ENCODE measurements at regions not wholly inside any gene's neighbourhood (a gene's known extent, or its start where the extent isn't known, plus 50 kb on each side); places are given as distances from the start of the nearest gene placed in this dataset.

DNA sequence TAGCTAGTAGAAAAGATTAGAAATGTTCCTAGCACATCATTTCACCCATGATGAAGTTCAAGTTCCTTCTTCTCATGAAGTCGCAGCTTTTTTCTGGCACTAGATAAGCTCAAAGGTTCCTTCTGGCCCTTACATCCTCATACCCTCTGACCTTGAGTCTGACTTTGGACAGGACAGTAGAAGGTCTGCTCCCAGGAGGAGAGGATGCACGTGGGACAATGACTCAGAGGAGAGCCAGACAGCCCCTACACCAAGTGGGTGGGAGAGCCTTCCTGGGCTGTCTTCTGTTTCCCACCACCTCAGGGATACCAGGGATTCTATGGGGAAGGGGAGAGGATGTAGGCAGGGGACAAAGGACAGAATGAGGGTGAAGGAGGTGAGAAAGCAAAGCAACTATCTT is 86.0 kb downstream of the HHIPL2 start (continued):
- TF ChIP-seq, protein P1, sequence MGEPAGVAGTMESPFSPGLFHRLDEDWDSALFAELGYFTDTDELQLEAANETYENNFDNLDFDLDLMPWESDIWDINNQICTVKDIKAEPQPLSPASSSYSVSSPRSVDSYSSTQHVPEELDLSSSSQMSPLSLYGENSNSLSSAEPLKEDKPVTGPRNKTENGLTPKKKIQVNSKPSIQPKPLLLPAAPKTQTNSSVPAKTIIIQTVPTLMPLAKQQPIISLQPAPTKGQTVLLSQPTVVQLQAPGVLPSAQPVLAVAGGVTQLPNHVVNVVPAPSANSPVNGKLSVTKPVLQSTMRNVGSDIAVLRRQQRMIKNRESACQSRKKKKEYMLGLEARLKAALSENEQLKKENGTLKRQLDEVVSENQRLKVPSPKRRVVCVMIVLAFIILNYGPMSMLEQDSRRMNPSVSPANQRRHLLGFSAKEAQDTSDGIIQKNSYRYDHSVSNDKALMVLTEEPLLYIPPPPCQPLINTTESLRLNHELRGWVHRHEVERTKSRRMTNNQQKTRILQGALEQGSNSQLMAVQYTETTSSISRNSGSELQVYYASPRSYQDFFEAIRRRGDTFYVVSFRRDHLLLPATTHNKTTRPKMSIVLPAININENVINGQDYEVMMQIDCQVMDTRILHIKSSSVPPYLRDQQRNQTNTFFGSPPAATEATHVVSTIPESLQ (CRISPR knock-in tag; IDR thresholded peaks at IDR 0.05): no peak
- TF ChIP-seq CREB1 (CRISPR knock-in tag; IDR thresholded peaks at IDR 0.05): no peak
- TF ChIP-seq, protein P2, sequence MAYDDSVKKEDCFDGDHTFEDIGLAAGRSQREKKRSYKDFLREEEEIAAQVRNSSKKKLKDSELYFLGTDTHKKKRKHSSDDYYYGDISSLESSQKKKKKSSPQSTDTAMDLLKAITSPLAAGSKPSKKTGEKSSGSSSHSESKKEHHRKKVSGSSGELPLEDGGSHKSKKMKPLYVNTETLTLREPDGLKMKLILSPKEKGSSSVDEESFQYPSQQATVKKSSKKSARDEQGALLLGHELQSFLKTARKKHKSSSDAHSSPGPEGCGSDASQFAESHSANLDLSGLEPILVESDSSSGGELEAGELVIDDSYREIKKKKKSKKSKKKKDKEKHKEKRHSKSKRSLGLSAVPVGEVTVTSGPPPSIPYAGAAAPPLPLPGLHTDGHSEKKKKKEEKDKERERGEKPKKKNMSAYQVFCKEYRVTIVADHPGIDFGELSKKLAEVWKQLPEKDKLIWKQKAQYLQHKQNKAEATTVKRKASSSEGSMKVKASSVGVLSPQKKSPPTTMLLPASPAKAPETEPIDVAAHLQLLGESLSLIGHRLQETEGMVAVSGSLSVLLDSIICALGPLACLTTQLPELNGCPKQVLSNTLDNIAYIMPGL (CRISPR knock-in tag; IDR thresholded peaks at IDR 0.05): no peak

DNA sequence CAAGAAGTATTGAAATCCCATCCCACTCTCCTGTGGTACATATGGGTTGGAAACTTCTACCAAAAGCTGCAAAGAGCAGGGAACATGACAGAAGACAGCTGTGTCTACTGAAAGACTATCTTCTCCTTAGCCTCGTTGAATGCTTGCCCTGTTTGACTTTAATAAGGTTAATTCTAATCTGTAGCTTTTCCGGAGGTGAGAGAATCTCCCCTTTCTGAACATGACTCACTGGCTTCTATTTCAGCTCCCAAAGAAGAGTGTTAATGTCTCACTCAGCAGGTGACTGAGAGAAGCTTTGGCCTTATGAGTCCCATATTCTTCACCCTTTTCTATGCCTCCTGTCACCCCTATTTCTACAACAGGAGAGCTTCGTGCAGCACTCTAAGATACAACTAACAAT is 88.3 kb downstream of the HHIPL2 start:
- ATAC-seq (no peak), DNase-seq (ENCODE audit: low spot score) (no peak)
- no peak overlapping the region for H3K4me3 Mint-ChIP-seq
- peaks cover 21% of the 10 kb centered on the region for H3K36me3 Mint-ChIP-seq
- ChIA-PET POLR2A (no interaction called here), CTCF (no interaction called here)
- peaks cover 55% of the 10 kb centered on the region for H3K9me3 Mint-ChIP-seq
- no peak overlapping the region for H3K27ac Mint-ChIP-seq
- peaks cover 6% of the 10 kb centered on the region for H3K4me1 Mint-ChIP-seq
- no peaks in the 10 kb centered on the region for H3K27me3 Mint-ChIP-seq (ENCODE audit: low read depth)
- TF ChIP-seq ZNF317 (CRISPR knock-in tag; IDR thresholded peaks at IDR 0.05; ENCODE audit: borderline replicate concordance, low read depth) (no peak), TCF7 (CRISPR knock-in tag; IDR thresholded peaks at IDR 0.05; ENCODE audit: low read depth) (no peak), GABPB1 (CRISPR knock-in tag; IDR thresholded peaks at IDR 0.05) (no peak), GRHL2 (CRISPR knock-in tag; IDR thresholded peaks at IDR 0.05; ENCODE audit: insufficient replicate concordance, severe bottlenecking) (no peak), ZNF396 (CRISPR knock-in tag; IDR thresholded peaks at IDR 0.05; ENCODE audit: borderline replicate concordance) (no peak), RELA (CRISPR knock-in tag; IDR thresholded peaks at IDR 0.05; ENCODE audit: borderline replicate concordance) (no peak)
- TF ChIP-seq, protein P3, sequence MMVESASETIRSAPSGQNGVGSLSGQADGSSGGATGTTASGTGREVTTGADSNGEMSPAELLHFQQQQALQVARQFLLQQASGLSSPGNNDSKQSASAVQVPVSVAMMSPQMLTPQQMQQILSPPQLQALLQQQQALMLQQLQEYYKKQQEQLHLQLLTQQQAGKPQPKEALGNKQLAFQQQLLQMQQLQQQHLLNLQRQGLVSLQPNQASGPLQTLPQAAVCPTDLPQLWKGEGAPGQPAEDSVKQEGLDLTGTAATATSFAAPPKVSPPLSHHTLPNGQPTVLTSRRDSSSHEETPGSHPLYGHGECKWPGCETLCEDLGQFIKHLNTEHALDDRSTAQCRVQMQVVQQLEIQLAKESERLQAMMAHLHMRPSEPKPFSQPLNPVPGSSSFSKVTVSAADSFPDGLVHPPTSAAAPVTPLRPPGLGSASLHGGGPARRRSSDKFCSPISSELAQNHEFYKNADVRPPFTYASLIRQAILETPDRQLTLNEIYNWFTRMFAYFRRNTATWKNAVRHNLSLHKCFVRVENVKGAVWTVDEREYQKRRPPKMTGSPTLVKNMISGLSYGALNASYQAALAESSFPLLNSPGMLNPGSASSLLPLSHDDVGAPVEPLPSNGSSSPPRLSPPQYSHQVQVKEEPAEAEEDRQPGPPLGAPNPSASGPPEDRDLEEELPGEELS (CRISPR knock-in tag; IDR thresholded peaks at IDR 0.05): no peak
- TF ChIP-seq, protein P4, sequence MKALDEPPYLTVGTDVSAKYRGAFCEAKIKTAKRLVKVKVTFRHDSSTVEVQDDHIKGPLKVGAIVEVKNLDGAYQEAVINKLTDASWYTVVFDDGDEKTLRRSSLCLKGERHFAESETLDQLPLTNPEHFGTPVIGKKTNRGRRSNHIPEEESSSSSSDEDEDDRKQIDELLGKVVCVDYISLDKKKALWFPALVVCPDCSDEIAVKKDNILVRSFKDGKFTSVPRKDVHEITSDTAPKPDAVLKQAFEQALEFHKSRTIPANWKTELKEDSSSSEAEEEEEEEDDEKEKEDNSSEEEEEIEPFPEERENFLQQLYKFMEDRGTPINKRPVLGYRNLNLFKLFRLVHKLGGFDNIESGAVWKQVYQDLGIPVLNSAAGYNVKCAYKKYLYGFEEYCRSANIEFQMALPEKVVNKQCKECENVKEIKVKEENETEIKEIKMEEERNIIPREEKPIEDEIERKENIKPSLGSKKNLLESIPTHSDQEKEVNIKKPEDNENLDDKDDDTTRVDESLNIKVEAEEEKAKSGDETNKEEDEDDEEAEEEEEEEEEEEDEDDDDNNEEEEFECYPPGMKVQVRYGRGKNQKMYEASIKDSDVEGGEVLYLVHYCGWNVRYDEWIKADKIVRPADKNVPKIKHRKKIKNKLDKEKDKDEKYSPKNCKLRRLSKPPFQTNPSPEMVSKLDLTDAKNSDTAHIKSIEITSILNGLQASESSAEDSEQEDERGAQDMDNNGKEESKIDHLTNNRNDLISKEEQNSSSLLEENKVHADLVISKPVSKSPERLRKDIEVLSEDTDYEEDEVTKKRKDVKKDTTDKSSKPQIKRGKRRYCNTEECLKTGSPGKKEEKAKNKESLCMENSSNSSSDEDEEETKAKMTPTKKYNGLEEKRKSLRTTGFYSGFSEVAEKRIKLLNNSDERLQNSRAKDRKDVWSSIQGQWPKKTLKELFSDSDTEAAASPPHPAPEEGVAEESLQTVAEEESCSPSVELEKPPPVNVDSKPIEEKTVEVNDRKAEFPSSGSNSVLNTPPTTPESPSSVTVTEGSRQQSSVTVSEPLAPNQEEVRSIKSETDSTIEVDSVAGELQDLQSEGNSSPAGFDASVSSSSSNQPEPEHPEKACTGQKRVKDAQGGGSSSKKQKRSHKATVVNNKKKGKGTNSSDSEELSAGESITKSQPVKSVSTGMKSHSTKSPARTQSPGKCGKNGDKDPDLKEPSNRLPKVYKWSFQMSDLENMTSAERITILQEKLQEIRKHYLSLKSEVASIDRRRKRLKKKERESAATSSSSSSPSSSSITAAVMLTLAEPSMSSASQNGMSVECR (CRISPR knock-in tag; IDR thresholded peaks at IDR 0.05; ENCODE audit: borderline replicate concordance): no peak
- TF ChIP-seq, protein P5, sequence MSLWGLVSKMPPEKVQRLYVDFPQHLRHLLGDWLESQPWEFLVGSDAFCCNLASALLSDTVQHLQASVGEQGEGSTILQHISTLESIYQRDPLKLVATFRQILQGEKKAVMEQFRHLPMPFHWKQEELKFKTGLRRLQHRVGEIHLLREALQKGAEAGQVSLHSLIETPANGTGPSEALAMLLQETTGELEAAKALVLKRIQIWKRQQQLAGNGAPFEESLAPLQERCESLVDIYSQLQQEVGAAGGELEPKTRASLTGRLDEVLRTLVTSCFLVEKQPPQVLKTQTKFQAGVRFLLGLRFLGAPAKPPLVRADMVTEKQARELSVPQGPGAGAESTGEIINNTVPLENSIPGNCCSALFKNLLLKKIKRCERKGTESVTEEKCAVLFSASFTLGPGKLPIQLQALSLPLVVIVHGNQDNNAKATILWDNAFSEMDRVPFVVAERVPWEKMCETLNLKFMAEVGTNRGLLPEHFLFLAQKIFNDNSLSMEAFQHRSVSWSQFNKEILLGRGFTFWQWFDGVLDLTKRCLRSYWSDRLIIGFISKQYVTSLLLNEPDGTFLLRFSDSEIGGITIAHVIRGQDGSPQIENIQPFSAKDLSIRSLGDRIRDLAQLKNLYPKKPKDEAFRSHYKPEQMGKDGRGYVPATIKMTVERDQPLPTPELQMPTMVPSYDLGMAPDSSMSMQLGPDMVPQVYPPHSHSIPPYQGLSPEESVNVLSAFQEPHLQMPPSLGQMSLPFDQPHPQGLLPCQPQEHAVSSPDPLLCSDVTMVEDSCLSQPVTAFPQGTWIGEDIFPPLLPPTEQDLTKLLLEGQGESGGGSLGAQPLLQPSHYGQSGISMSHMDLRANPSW (CRISPR knock-in tag; conservative IDR thresholded peaks at IDR 0.05; ENCODE audit: low read depth): no peak
- TF ChIP-seq, protein P6, sequence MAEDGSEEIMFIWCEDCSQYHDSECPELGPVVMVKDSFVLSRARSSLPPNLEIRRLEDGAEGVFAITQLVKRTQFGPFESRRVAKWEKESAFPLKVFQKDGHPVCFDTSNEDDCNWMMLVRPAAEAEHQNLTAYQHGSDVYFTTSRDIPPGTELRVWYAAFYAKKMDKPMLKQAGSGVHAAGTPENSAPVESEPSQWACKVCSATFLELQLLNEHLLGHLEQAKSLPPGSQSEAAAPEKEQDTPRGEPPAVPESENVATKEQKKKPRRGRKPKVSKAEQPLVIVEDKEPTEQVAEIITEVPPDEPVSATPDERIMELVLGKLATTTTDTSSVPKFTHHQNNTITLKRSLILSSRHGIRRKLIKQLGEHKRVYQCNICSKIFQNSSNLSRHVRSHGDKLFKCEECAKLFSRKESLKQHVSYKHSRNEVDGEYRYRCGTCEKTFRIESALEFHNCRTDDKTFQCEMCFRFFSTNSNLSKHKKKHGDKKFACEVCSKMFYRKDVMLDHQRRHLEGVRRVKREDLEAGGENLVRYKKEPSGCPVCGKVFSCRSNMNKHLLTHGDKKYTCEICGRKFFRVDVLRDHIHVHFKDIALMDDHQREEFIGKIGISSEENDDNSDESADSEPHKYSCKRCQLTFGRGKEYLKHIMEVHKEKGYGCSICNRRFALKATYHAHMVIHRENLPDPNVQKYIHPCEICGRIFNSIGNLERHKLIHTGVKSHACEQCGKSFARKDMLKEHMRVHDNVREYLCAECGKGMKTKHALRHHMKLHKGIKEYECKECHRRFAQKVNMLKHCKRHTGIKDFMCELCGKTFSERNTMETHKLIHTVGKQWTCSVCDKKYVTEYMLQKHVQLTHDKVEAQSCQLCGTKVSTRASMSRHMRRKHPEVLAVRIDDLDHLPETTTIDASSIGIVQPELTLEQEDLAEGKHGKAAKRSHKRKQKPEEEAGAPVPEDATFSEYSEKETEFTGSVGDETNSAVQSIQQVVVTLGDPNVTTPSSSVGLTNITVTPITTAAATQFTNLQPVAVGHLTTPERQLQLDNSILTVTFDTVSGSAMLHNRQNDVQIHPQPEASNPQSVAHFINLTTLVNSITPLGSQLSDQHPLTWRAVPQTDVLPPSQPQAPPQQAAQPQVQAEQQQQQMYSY (CRISPR knock-in tag; IDR thresholded peaks at IDR 0.05): no peak
- TF ChIP-seq, protein P7, sequence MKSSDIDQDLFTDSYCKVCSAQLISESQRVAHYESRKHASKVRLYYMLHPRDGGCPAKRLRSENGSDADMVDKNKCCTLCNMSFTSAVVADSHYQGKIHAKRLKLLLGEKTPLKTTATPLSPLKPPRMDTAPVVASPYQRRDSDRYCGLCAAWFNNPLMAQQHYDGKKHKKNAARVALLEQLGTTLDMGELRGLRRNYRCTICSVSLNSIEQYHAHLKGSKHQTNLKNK (CRISPR knock-in tag; IDR thresholded peaks at IDR 0.05): no peak
- TF ChIP-seq, protein P8, sequence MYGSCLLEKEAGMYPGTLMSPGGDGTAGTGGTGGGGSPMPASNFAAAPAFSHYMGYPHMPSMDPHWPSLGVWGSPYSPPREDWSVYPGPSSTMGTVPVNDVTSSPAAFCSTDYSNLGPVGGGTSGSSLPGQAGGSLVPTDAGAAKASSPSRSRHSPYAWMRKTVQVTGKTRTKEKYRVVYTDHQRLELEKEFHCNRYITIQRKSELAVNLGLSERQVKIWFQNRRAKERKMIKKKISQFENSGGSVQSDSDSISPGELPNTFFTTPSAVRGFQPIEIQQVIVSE (CRISPR knock-in tag; IDR thresholded peaks at IDR 0.05; ENCODE audit: borderline replicate concordance): no peak
- TF ChIP-seq, protein P9, sequence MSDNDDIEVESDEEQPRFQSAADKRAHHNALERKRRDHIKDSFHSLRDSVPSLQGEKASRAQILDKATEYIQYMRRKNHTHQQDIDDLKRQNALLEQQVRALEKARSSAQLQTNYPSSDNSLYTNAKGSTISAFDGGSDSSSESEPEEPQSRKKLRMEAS (CRISPR knock-in tag; IDR thresholded peaks at IDR 0.05): no peak

All from WTC11 (cell line).